IMR-90 (cell line): ENCODE measurements at regions not wholly inside any gene's neighbourhood (a gene's known extent, or its start where the extent isn't known, plus 50 kb on each side); places are given as distances from the start of the nearest gene placed in this dataset.

Source experiments
- BHLHE40 ChIP-seq: fragments of 150-350 bp; IDR thresholded peaks from 2 replicates; pipeline ENCODE4 v1.6.1; 2016; ENCODE audit warnings: mild to moderate bottlenecking, low read depth, low read length
- CEBPB ChIP-seq: IDR thresholded peaks from 2 replicates; pipeline ENCODE4 v1.6.1; 2012; ENCODE audit warnings: low read depth, low read length, improper control_type of control experiment
- CHD1 ChIP-seq: IDR thresholded peaks from 2 replicates; pipeline ENCODE4 v1.6.1; 2012; ENCODE audit warnings: low read depth, low read length, improper control_type of control experiment
- FOS ChIP-seq: fragments of 150-350 bp; IDR thresholded peaks from 2 replicates; pipeline ENCODE4 v1.6.1; 2016; ENCODE audit warnings: low read depth, low read length
- MAFK ChIP-seq: IDR thresholded peaks from 2 replicates; pipeline ENCODE4 v1.6.1; 2012; ENCODE audit warnings: low read depth, low read length, improper control_type of control experiment
- MAZ ChIP-seq: IDR thresholded peaks from 2 replicates; pipeline ENCODE4 v1.6.1; 2012; ENCODE audit warnings: low read depth, mild to moderate bottlenecking, low read length, improper control_type of control experiment, moderate library complexity, borderline replicate concordance
- MXI1 ChIP-seq: IDR thresholded peaks from 2 replicates; pipeline ENCODE4 v1.6.1; 2012; ENCODE audit warnings: low read depth, mild to moderate bottlenecking, low read length, moderate library complexity, borderline replicate concordance
- NFE2L2 ChIP-seq: fragments of 150-350 bp; IDR thresholded peaks from 2 replicates; pipeline ENCODE4 v1.6.1; 2016; ENCODE audit warnings: low read depth, mild to moderate bottlenecking, low read length
- POLR2A ChIP-seq: IDR thresholded peaks from 2 replicates; pipeline ENCODE4 v1.6.1; 2012; ENCODE audit warnings: mild to moderate bottlenecking, low read depth, low read length
- RAD21 ChIP-seq: IDR thresholded peaks from 2 replicates; pipeline ENCODE4 v1.6.1; 2012; ENCODE audit warnings: low read length, improper control_type of control experiment
- RFX5 ChIP-seq: IDR thresholded peaks from 2 replicates; pipeline ENCODE4 v1.8.0; 2012; ENCODE audit warnings: low read depth, mild to moderate bottlenecking, low read length, moderate library complexity
- SMC3 ChIP-seq: fragments of 150-350 bp; IDR thresholded peaks from 2 replicates; pipeline ENCODE4 v1.6.1; 2016; ENCODE audit warnings: low read depth, mild to moderate bottlenecking, antibody characterized with exemption, low read length, moderate library complexity
- TF ChIP-seq, protein P1 (sequence below): conservative IDR thresholded peaks from 2 replicates; pipeline ENCODE4 v1.5.1; 2012; ENCODE audit warnings: mild to moderate bottlenecking, low read depth, low read length, improper control_type of control experiment
- TF ChIP-seq, protein P2 (sequence below): fragments of 150-350 bp; IDR thresholded peaks from 2 replicates; pipeline ENCODE4 v1.6.1; 2016; ENCODE audit warnings: low read depth, mild to moderate bottlenecking, low read length, moderate library complexity, borderline replicate concordance

DNA sequence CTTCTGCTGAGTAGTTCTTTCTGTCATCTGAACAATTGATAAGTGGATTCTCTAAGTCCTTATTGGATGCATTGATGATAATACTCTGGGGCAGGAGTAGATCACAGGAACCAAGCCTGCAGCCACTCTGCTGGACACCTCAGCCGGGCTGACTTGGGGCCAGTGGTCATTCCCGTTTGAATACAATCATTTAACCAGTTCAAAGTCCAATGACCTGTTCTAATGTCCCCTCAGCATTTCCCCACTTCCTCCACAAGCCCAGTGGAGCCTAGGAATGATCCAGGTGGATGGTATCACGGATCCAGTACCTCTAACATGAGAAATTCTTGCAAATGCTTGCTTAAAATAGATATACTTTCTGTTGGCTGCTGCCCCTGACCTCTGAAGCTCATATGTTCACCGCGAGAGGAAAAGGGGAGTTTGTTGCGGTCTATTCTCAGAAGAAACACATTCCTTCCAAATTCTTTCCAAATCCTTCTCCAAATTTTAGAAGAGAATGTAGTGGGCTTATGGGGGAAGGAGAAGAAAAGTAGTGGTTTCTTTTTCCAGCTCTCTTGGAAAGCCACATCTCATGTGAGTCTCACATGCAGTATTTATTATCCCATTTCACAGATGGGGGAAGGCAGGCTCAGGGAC lies 170.9 kb downstream of the INHBB start:
- TF ChIP-seq POLR2A, result no peak
- no peak for TF ChIP-seq BHLHE40
- TF ChIP-seq RAD21, result no peak
- TF ChIP-seq, protein P1, sequence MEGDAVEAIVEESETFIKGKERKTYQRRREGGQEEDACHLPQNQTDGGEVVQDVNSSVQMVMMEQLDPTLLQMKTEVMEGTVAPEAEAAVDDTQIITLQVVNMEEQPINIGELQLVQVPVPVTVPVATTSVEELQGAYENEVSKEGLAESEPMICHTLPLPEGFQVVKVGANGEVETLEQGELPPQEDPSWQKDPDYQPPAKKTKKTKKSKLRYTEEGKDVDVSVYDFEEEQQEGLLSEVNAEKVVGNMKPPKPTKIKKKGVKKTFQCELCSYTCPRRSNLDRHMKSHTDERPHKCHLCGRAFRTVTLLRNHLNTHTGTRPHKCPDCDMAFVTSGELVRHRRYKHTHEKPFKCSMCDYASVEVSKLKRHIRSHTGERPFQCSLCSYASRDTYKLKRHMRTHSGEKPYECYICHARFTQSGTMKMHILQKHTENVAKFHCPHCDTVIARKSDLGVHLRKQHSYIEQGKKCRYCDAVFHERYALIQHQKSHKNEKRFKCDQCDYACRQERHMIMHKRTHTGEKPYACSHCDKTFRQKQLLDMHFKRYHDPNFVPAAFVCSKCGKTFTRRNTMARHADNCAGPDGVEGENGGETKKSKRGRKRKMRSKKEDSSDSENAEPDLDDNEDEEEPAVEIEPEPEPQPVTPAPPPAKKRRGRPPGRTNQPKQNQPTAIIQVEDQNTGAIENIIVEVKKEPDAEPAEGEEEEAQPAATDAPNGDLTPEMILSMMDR, result no peak
- TF ChIP-seq, protein P2, sequence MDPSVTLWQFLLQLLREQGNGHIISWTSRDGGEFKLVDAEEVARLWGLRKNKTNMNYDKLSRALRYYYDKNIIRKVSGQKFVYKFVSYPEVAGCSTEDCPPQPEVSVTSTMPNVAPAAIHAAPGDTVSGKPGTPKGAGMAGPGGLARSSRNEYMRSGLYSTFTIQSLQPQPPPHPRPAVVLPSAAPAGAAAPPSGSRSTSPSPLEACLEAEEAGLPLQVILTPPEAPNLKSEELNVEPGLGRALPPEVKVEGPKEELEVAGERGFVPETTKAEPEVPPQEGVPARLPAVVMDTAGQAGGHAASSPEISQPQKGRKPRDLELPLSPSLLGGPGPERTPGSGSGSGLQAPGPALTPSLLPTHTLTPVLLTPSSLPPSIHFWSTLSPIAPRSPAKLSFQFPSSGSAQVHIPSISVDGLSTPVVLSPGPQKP, result no peak
- TF ChIP-seq NFE2L2, result no peak
- no peak for TF ChIP-seq CEBPB
- TF ChIP-seq MAZ, result no peak
- no peak for TF ChIP-seq MXI1
- TF ChIP-seq MAFK, result no peak
- no peak for TF ChIP-seq CHD1
- TF ChIP-seq SMC3, result no peak
- no peak for TF ChIP-seq RFX5
- TF ChIP-seq FOS, result no peak
